Smooth muscle cell (in vitro differentiated cells): ENCODE measurements at regions not wholly inside any gene's neighbourhood (a gene's known extent, or its start where the extent isn't known, plus 50 kb on each side); places are given as distances from the start of the nearest gene placed in this dataset.

Experiments used
- DNase-seq: peaks from one replicate; lab custom pipeline; 2025; ENCODE audit not compliant: unreplicated experiment; lab: John Stamatoyannopoulos, UW
- H2AFZ ChIP-seq: fragments of 200-600 bp; sonication (generic); 2 replicates; pipeline ENCODE4 v1.6.0; 2016; ENCODE audit warnings: antibody characterized with exemption, low read depth, mild to moderate bottlenecking
- H3F3A ChIP-seq: fragments of 200-600 bp; sonication (generic); 2 replicates; pipeline ENCODE4 v1.6.0; 2017; ENCODE audit warnings: antibody characterized with exemption, low read depth
- H3K27ac ChIP-seq: fragments of 200-600 bp; sonication (generic); 2 replicates; pipeline ENCODE4 v1.5.1; 2016; ENCODE audit warnings: low read depth, mild to moderate bottlenecking
- H3K27me3 ChIP-seq: fragments of 200-600 bp; sonication (generic); 2 replicates; pipeline ENCODE4 v1.6.1; 2016; ENCODE audit warnings: low read depth, mild to moderate bottlenecking
- H3K36me3 ChIP-seq: fragments of 200-600 bp; sonication (generic); 2 replicates; pipeline ENCODE4 v1.5.1; 2016; ENCODE audit warnings: low read depth
- H3K4me1 ChIP-seq: fragments of 200-600 bp; sonication (generic); 2 replicates; pipeline ENCODE4 v1.5.1; 2016; ENCODE audit warnings: low read depth
- H3K4me2 ChIP-seq: fragments of 200-600 bp; sonication (generic); 2 replicates; pipeline ENCODE4 v1.6.0; 2016; ENCODE audit warnings: mild to moderate bottlenecking
- H3K4me3 ChIP-seq: fragments of 200-600 bp; sonication (generic); 2 replicates; pipeline ENCODE4 v1.5.1; 2016; ENCODE audit warnings: mild to moderate bottlenecking
- H3K79me2 ChIP-seq: fragments of 200-600 bp; sonication (generic); 2 replicates; pipeline ENCODE4 v1.6.0; 2016; ENCODE audit warnings: low read depth, mild to moderate bottlenecking
- H3K9ac ChIP-seq: fragments of 200-600 bp; sonication (generic); 2 replicates; pipeline ENCODE4 v1.6.0; 2016; ENCODE audit warnings: low read depth
- H3K9me3 ChIP-seq: fragments of 200-600 bp; sonication (generic); replicated peaks from 2 replicates; pipeline ENCODE4 v1.5.1; 2016; ENCODE audit warnings: low read depth
- H4K20me1 ChIP-seq: fragments of 200-600 bp; sonication (generic); 2 replicates; pipeline ENCODE4 v1.6.0; 2016; ENCODE audit warnings: low read depth
- CTCF ChIP-seq: fragments of 200-600 bp; sonication (generic); IDR thresholded peaks from 2 replicates; pipeline ENCODE4 v1.5.1; 2017; ENCODE audit warnings: borderline replicate concordance, mild to moderate bottlenecking, antibody characterized with exemption; ENCODE audit not compliant: insufficient read depth, poor library complexity, severe bottlenecking
- WGBS: methylation state at CpG from one replicate; pipeline ENCODE4 v1.1.7; 2016; ENCODE audit warnings: low lambda C conversion rate; 5-methylcytosine and 5-hydroxymethylcytosine counted together

DNA sequence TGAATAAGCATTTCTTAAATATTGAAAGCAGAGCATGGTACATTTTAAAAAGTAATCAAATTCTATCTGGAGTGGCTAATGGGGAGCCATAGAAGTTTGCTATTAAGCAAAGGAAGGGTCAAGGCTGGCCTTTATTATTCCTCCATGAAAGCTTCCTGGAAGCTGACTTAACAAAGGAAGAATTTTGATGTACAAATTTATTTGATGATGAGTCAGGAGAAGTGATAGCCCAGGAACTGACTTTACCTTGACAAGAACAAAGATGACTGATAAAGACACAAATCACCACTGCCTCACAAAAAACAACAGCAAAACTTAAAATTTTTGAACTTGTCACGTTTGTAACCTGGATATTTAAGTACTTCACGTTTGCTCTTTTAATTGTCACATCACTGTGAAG lies 872.1 kb downstream of the PCDH7 start:
- no peaks in the 10 kb centered on the region for H3K79me2 ChIP-seq
- H3K4me3 ChIP-seq, result no peak overlapping the region
- WGBS, result 52% methylated on average over 2 of the region's 2 CpGs
- no peaks in the 10 kb centered on the region for H3F3A ChIP-seq
- H3K4me2 ChIP-seq, result no peak overlapping the region
- no peaks in the 10 kb centered on the region for H3K4me1 ChIP-seq
- H2AFZ ChIP-seq, result no peak overlapping the region
- H3K36me3 ChIP-seq, result no peaks in the 10 kb centered on the region
- H4K20me1 ChIP-seq, result no peaks in the 10 kb centered on the region
- DNase-seq, result no peak
- H3K27ac ChIP-seq, result no peak overlapping the region
- no peak overlapping the region for H3K9ac ChIP-seq
- H3K27me3 ChIP-seq, result no peaks in the 10 kb centered on the region
- no peaks in the 10 kb centered on the region for H3K9me3 ChIP-seq
- no peak for TF ChIP-seq CTCF

DNA sequence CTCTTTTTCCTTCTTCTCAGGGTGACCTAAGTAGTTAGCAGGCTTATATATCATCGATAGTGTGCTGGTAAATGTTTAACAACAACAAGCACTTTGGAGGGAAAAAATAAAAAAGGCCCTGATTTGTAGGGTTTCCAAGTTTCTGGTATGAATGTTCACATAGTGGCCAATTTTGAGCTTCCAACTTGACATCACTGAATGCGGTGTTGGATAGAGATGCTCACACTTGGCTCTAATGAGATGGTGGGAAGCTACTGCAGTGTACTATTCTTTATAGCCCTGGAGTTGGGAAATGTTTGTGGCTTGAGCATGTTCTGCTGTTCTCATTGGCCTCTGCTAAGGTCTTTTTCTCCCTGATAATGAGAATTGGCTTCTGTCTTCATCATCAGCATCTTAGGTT lies 875.3 kb downstream of the PCDH7 start:
- no peak overlapping the region for H3K4me2 ChIP-seq

DNA sequence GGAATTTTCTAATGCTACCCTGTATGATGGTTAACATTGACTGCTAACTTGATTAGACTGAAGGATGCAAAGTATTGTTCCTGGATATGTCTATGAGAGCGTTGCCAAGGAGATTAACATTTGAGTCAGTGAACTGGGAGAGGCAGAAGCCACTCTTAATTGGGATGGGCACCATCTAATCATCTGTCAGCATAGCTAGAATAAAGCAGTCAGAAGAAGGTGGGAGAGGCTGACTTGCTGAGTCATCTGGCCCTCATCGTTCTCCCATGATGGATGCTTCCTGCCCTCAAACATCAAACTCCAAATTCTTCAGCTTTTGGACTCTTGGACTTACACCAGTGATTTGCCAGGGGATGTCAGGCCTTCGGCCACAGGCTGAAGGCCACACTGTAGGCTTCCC lies 878.5 kb downstream of the PCDH7 start:
- H2AFZ ChIP-seq, result no peak overlapping the region
- TF ChIP-seq CTCF, result no peak
- no peaks in the 10 kb centered on the region for H3K36me3 ChIP-seq
- DNase-seq, result no peak
- H3K4me3 ChIP-seq, result no peak overlapping the region
- H3K9ac ChIP-seq, result no peak overlapping the region
- no peaks in the 10 kb centered on the region for H3K27me3 ChIP-seq
- H3K4me1 ChIP-seq, result no peaks in the 10 kb centered on the region
- 89% methylated on average over 3 of the region's 3 CpGs for WGBS
- no peaks in the 10 kb centered on the region for H4K20me1 ChIP-seq
- H3K79me2 ChIP-seq, result no peaks in the 10 kb centered on the region
- no peaks in the 10 kb centered on the region for H3K9me3 ChIP-seq
- no peak overlapping the region for H3K4me2 ChIP-seq
- no peak overlapping the region for H3K27ac ChIP-seq
- H3F3A ChIP-seq, result no peaks in the 10 kb centered on the region

More for the DNA sequence above, 875.3 kb downstream of the PCDH7 start:
- Histone ChIP-seq H4K20me1 (no peaks in the 10 kb centered on the region), H3F3A (no peaks in the 10 kb centered on the region), H3K27me3 (no peaks in the 10 kb centered on the region), H2AFZ (no peak overlapping the region), H3K9me3 (no peaks in the 10 kb centered on the region), H3K27ac (no peak overlapping the region), H3K79me2 (no peaks in the 10 kb centered on the region), H3K4me1 (no peaks in the 10 kb centered on the region), H3K4me3 (no peak overlapping the region), H3K9ac (no peak overlapping the region), H3K36me3 (no peaks in the 10 kb centered on the region)
- no peak for TF ChIP-seq CTCF
- WGBS, result 98% methylated on average over 2 of the region's 2 CpGs
- no peak for DNase-seq

DNA sequence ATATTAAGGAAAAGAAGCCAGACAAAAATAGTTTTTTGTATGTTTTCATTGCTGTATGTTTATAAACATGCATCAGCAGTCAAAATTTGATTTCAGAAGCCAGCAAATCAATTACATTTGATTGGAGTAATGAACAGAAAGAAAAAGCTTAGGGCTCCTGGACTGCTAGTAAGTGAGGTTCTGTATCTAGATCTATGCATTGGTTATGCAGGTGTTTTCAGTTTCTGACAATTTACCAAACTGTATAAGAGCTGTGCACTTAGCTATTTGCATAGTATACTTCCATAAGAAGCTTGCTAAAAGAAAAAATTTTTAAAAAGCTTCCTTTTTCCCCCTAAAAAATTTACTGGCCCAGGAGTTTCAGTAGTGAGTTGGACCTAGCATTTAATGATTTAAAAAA lies 881.6 kb downstream of the PCDH7 start:
- no peak for DNase-seq

More for the DNA sequence above, 881.6 kb downstream of the PCDH7 start:
- no peaks in the 10 kb centered on the region for H4K20me1 ChIP-seq
- H3K9me3 ChIP-seq, result no peaks in the 10 kb centered on the region
- H3K4me1 ChIP-seq, result no peaks in the 10 kb centered on the region
- no peaks in the 10 kb centered on the region for H3F3A ChIP-seq
- no peaks in the 10 kb centered on the region for H3K79me2 ChIP-seq
- H2AFZ ChIP-seq, result no peak overlapping the region
- H3K9ac ChIP-seq, result no peak overlapping the region
- no peak for TF ChIP-seq CTCF
- no peaks in the 10 kb centered on the region for H3K27me3 ChIP-seq
- H3K36me3 ChIP-seq, result no peaks in the 10 kb centered on the region
- no peak overlapping the region for H3K4me2 ChIP-seq
- H3K4me3 ChIP-seq, result no peak overlapping the region
- no peak overlapping the region for H3K27ac ChIP-seq
